Activated T-cell treated with anti-CD3 and anti-CD28 coated beads for 24 hours (primary cell): ENCODE measurements at regions not wholly inside any gene's neighbourhood (a gene's known extent, or its start where the extent isn't known, plus 50 kb on each side); places are given as distances from the start of the nearest gene placed in this dataset.
"Not testable (repeated sequence)": the region's sequence is repeated elsewhere in the genome, so short reads cannot be mapped to it uniquely, and the experiment has no call there.

Experiments used
- DNase-seq: peaks from one replicate; pipeline ENCODE4 v3.0.0-alpha.2; 2020; ENCODE audit warnings: low read depth

DNA sequence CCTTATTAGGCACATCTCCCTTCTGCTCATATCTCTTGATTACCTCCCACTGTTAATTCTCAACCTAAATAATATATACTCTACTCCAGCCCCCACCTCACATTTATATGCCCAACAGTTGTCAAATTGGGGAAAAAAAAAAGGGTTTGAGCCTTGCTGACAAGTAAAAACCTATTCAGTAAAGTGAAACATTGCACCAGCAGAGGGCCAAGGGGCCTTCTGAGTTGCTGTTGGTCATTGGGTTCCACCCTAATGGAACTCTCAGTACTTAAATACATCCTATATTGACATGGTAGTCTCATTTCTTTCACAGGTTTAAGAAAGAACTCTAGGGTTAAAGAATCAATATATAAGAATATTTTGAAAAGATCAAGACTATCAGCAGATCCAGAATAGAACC lies 362.2 kb downstream of the SMARCA1 start:
- no peak for DNase-seq

DNA sequence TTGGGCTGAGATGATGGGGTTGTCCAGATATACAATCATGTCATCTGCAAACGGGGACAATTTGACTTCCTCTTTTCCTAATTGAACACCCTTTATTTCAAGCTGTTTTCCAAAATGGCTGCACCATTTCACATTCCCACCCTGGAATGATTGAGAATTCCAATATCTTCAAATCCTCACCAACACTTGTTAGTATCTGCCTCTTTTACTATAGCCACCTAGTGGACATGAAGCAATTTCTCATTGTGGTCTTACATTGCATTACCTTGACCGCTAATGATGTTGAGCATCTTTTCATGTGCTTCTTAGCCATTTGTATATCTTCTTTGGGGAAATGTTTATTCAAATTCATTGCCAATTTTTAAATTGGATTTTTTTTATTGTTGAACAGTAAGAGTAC lies 364.8 kb downstream of the SMARCA1 start:
- DNase-seq, result no peak

DNA sequence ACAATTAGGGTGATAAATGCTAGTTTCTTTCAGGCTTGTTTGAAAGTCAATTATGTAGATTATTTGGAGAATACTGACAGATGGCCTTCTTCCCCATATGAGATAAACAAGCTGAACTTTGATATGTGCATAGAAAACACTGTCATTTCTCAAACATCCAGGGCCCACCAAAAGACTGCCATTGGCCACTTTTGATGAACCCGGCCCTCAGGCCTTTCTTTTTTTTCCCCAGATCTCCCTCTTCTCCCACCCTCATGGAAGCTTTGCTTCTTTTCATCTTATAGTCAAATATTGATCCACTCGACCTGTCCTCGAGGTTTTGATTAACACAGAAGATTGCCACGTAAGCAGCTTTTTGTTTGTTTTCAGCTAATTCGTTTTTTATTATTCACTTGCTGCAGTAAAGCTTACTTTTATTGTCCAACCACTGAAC lies 377.4 kb downstream of the SMARCA1 start:
- DNase-seq, result no peak

DNA sequence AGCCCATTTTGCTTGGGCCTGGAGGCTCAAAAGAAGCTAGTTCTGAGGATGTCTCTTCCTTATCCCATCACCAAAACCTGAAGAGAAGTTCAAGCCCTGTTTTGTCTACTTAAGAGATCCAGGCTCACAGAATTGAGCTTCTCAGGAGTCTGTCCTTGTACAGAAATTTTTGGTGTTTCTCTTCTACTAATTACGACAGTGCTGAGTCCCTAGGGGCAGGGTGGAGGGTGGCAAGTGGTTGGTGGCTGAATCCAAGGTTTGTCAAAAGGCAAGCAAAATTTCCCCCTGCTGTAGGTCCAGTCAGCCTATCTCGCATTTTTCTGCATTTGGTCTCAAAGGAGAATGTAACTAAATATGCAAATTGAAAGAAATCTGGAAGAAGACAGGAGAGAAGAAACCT lies 377.9 kb downstream of the SMARCA1 start:
- no peak for DNase-seq

DNA sequence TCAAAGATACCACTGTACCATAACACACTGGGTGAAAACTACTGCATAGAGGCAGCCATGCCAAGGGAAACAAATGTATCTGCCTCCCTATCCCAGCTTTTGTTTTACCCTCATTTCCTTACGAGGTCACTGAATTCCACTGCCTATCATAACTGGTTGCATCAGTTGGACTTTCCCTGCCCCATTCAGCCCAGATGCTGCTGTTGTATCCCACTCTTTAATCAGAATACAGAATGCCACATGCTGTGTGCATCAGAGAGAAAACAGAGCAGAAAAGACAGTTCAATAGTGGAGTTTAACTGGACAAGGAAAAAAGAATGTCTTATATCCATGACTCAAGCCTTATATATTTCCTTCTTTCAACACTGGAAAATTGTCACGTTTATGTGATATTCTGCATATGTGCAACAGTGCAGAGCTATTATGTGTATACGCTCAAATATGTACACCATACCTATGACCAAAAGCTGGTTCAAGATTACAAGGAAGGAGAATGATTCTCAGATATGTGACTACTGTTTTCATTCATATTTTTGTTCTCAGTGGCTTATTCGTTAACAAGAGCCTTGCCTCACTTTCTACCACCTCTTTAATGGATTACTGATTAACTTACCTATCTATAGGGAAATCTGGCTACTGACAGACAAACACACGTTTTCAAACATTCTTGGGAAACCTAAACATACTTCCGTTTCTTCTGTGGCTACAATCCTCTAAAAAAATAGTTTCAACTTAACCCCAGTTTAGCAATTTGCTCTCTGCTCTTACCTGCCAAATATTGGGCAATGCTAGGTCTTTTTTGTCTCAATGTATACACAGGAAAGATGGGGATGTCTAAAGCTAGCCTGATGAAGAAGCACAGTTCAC lies 378.9 kb downstream of the SMARCA1 start:
- DNase-seq, result no peak

DNA sequence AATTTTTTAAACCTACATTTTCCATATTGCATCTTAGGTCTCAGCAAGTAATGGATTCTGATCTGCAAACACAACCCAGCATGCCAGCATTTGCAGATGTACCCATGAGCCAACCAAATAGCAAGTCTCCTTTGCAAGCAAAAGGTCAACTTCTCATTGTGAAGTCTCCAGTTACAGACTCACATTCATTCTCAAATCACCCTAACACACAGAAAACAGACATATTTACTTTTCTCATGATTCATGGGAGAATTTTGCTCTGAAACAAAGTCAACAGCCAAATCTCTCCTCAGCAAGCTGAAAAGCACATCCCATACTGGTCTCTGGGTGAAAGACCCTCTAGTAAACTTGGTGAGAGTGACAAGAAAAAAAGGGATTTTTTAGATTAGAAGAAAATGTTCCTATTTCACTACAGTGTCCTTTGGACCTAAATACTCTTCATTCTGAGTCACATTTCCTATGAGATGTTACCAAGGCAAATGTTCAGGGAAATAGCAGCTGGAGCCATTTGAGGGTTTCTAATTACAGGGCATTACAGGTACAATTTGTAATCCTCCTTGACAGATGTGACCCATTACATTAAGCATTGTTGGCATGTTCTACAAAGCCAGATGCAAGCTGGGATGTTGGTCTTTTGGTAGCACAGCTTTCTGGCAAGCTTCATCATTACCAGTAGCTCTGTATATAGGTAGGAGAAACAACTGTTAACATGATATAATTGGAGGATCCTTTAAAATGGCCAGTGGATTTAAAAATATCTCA lies 383.3 kb downstream of the SMARCA1 start:
- DNase-seq, result no peak

DNA sequence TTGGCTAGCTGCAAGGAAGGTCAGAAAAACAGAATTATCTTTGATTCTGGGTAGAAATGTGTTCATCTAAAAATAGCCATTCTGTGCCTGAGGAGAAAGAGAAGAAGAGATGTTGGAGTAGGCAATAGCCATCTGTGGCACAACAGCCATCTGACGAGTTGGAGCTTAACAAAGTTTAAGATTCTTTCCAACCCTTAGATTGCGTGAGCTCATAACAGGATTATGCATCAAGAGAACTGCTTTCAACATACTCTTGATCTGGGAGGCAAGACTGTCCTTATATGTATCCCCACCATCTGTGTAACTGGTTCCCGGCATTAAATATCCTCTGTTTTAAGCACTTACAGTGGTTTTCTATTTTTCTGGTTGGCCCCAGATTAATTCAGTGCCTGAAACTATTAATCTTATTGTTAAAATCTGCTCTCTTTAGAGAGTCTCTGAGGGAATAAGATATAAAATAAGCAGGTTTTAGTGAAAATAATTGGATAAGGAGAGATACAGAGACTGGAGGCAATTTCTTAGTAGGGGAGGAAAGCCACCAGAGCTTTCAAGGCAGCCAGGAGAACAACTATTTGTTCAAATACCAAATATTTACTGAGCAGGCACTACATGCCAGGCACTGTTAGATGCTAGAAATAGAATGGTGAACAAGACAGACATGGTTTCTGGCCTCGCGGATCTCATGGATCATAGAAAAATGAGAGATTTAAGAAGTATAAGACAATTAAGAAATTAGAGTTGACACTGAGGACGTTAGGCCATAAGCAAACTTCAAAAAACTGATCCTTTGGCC lies 398.0 kb downstream of the SMARCA1 start:
- no peak for DNase-seq

DNA sequence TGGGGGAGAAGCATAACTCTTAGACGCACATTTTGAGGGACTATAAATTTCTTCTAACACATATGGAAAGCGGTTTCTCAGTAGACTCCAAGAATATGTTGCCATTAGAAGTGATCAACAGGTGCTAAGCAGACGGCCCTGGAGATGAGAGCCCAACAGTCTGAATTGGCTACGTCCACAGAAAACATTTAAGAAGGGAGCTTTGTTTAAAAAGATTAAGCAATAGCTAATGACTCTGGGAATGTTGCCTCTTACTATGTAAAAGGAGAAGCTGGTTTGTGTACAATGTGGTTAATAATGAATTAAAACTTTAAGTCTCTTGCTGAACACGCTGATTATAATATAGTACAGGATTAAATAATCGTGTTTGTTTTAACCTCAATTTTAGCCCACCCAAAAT lies 399.5 kb downstream of the SMARCA1 start:
- DNase-seq, result no peak

DNA sequence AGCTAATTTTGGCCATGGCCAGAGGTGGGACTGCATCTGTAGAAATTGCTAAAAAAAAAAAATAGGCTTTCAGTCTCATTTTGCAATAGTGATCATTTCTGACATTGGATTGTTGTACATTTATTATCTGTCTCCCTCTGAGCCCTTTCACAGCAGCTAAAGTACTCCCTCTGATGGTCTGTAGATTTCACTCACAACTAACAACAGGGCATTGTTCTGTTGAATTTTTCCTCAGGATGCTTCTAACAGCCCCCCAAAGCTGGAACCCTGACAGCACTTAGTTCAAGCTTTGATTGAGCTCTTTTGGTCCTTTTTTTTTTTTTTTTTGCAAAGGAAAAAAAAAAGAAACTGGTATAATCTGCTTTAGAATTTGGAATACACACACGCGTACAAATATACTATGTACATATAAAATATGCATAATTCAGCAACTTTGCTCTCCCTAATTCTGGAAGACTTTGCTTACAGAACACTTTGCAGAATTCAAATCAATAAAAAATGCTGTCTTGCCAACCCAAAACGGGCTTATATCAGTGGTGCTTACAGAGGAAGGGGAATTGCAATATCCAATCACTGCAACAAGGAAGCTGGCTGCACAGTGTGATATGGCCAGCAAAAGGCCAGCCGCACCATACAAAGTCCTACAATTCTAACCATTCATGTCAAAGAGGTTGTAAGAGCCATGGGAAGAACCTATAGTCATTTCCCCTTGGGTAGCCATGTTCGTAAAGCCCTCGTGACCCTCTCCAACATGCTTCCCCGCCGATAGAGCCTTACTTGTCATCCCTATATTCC lies 406.4 kb downstream of the SMARCA1 start:
- no peak for DNase-seq

DNA sequence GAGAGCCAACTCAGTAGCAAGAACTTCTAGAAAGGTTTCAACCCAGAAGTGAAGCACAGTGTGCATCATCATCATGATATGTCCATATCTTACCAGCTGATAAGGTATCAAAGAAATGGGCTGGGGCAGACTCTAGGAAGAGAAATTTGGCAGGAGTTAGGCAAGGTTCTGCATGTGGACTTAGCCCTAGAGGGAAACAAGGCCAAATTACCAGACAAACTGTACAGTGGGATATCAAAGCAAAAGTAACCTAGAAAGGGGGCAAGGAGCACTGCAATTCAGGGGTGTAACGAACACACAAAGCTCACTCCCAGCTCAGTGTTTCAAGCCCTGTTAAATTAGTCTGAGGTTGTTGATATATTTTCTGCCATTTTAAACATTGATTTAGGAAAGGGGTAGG lies 407.4 kb downstream of the SMARCA1 start:
- no peak for DNase-seq

DNA sequence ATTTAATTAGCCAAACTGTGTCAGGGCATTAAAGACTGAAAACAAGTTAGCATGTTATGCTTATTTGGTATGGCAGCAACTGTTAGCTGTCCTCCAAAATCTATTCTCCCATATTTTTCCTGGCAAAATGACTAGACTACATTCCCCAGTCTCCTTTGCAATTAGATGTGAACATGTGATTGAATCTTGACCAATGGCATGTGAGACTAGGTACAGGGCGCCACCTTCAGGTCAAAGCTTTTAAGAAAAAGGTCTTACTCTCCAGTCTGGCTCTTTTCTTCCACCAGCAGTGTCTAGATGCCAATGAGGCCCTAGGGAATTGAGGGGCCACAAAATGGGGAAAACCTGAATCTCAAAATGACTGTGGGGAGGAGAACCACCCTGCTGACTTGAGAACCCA lies 408.2 kb downstream of the SMARCA1 start:
- DNase-seq, result no peak

DNA sequence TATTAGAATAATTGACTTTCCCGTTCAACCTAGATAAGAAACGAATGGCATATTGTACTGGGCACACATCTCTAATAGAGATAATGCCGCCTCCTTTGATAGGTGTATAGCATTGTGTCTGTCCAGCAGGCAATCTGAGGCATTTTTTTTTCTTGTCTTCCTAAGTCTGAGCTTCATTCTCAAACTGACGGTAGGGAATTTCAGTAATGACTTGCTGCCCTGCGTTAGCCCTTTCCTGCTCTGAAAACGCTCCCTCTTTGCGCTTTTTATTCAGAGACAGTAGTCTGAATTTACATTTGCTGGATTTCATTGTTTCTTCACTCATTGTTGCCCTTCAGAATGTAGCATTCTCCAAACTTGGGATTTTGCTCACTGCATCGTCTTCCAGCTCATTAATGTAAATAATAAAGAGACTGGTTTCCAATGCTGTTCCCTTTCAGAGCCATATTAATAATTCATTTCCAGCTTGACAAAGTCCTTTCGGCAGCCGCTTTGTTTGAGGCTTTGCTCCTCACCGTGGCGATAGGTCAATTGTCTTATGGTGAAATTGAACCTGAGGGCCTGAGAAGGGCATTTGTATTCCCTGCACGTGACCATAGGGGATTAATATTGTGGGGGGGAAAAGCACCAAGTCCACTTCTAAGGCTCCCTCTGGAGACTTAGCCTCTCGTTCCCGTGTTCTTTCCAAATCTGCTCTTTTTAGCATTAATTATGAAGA lies 412.1 kb downstream of the SMARCA1 start:
- no peak for DNase-seq

DNA sequence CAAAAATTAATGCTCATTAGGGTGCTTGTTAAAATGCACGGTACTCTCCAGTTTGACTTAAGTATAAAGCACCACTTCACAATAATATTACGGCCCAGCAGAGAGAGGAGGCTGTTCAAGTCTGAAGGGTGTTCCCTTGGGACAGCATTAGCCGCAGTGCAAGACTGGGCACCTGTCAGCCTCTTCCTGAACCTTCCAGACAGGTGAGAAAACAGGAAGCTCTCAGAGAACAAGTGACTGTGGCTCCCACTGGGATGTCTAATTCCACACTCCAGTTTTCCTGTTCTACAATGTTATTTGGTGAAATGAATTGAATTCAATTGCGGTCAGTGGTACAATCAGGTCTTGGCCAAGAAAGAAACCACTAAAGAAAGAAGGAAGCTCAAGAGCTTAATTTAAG lies 414.4 kb downstream of the SMARCA1 start:
- DNase-seq, result no peak

DNA sequence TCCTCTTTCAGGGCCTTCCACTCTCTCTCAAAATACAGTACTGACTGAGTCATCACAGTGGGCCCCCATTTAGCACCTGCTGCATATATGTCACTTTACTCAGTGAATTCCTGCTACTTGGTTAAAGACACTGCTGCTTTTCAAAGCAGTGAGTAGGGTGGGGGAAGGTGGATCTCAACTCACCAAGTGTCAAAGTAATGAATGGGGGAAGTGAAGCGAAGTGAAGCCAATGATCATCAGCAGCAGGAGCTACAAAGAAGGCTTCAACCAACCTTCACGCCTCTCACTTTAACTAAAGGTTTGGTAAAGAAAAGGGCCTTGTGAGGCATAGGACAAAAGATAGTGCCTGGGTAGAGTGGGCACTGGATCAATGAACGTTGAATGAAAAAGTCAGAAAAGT lies 424.1 kb downstream of the SMARCA1 start:
- no peak for DNase-seq

DNA sequence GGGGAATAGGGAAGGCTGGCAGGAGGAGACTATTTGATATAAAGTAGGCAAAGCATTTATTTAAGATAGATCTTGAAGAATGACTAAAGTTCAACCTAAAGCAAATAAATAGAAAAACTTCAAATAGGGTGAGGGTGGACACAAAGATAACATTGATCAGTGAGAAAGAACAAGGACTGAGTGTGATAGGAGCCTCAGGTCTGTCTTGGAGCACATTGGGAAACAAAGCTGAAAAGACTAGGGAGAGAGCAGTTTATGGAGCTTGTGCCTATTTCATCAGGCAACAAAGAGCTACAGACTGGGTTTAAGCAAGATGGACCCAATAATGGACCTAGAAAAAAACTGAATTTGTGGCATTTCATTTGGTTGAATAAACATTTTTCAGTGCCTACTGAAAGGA lies 425.6 kb downstream of the SMARCA1 start:
- DNase-seq, result no peak

DNA sequence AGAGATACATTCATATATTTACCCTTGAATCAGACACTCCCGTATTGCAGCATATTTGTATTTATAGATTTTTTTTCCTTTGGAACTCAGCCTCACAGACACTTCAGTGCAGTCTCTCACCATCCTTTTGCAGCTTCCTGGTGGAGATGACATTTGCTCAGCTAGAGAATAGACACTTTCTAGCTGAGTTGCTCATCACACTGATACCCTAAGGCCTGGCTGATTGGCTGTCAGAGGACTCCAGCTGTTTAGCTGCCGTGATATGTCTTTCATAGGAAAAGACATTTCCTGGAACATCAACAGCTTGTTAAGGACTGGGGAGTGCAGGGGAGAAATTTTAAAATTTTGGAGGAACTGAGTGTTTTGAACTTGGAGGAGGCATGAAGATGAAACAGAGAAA lies 429.6 kb downstream of the SMARCA1 start:
- DNase-seq, result no peak

DNA sequence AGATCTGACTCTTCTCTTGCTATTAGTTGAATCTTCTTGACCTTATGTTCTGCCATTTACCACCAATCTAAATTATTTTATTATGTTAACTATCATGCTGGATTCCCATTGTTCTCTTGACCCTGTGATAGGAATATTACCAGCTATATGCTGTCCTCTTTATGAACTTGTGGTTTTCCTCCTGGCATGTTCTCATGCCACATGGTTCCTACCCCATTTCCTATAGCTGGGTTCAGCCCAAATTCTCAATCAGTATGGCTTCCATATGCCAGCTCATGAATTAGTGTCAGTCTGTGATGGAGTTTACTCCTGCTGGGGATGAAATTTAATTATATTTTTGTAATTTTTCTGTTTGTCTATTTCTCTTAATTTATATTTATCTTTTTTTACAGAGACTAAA lies 430.5 kb downstream of the SMARCA1 start:
- DNase-seq, result no peak

DNA sequence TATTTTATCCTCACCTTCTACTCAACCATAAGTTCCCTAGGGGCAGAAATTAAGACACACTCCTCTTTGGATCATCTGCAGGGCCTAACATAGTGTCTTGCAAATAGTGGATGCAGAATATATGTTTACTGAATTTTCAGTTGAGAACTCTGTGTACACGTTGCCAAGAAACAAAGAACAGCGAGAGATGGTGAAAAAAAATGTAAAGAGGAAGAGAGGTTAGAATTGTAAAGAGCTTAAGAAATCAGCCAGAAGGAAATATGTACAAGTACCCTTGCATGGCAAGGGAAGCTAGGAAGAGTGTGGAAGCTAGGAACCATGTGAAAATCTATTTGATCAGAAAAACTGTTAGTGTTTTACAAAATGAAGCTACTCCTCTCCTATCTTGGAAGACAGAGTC lies 431.0 kb downstream of the SMARCA1 start:
- no peak for DNase-seq

DNA sequence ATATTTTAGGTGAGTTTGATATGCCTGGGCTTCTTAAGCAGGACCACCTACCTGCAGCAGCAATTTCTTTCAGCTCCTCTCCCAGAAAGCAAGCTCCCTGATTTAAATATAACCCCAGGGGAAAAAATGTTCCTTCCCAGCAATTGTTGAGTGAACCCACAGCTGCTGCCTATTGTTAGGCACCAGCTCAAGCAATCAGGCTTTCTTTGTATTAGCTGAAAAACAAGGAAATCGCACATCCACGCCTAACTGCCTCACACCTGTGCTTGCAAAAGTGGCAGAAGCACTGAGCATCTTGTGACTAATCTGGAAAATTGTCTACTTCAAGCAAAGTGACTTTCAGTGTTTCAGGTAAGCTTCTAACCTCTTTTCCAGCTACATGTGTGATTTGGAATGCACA lies 432.2 kb downstream of the SMARCA1 start:
- no peak for DNase-seq

DNA sequence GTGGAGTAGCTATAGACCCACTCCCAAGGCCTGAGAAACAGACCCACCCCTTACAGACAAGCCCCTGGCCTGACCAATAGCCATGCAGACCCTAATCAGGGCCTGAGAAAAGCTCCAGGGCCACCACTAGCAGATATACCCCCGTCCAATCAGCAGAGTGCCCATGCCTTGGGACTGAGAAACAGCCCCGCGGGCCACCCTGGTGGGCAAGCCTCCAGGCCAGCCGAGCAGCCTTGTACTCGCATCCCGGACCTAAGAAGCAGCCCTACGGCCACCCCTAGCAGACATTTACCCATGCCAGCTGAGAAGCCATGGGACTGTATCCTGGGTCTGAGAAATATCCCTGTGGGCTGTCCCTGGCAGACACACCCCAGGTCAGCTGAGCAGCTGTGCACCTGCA lies 436.5 kb downstream of the SMARCA1 start:
- DNase-seq, result no peak

DNA sequence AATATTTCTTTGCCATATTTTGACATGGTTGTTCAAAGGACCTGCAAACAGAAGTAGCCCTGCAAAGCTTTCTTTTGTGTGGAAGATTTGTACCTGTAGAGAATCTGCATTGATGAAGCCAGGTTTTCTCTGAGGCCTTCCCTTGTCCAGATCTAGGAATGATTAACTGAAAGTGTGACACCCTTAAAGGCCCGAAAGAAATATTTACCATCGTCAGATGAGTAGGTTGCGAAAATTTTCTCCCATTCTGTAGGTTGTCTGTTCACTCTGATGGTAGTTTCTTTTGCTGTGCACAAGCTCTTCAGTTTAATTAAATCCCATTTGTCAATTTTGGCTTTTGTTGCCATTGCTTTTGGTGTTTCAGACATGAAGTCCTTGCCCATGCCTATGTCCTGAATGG lies 439.0 kb downstream of the SMARCA1 start:
- not testable (repeated sequence) for DNase-seq
